Nephron (organoid): ENCODE measurements at regions not wholly inside any gene's neighbourhood (a gene's known extent, or its start where the extent isn't known, plus 50 kb on each side); places are given as distances from the start of the nearest gene placed in this dataset.

Experiments
- H3K27ac Mint-ChIP-seq, 3 experiments: 2 replicates each; pipeline ENCODE4 v1.8.0; 2020; ENCODE audit warnings: mixed read lengths in 3 of 3, mild to moderate bottlenecking in 2 of 3, moderate library complexity in 1 of 3
- H3K27me3 Mint-ChIP-seq: 2 replicates; pipeline ENCODE4 v1.8.0; 2021; ENCODE audit warnings: low read depth, mild to moderate bottlenecking, moderate library complexity, mixed read lengths
- H3K36me3 Mint-ChIP-seq: 2 replicates; pipeline ENCODE4 v1.8.0; 2020; ENCODE audit warnings: low read depth, mixed read lengths
- H3K4me1 Mint-ChIP-seq: 2 replicates; pipeline ENCODE4 v1.8.0; 2020; ENCODE audit warnings: mixed read lengths
- H3K4me3 Mint-ChIP-seq, 3 experiments: 2 replicates each; pipeline ENCODE4 v1.8.0; 2020; ENCODE audit warnings: mild to moderate bottlenecking in 3 of 3, mixed read lengths in 3 of 3, moderate library complexity in 2 of 3
- H3K9me3 Mint-ChIP-seq: 2 replicates; pipeline ENCODE4 v1.8.0; 2020; ENCODE audit warnings: mixed read lengths
- CTCF ChIP-seq, 3 experiments: fragments of 200-600 bp; sonication (generic); IDR thresholded peaks; one replicate each; pipeline ENCODE4 v1.5.0; 2021; ENCODE audit warnings: antibody characterized with exemption in 3 of 3; ENCODE audit not compliant: unreplicated experiment in 3 of 3

DNA sequence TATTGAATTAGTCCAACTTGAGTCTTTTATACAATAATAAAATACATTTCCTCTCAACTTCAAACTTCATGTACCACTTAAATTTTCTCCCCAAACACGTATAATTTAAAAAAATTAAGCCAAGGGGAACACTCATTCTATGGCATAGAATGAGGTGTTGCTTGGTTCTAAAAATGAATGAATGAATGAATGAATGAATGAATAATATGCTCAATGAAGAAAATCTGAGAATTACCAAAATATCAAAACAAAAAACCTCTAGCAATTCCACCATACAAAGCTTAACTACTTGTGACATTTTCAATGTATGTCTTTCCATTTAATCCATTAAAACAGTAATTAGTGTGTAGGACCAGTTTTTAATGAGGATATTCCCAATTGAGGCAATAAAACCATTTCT, 62.7 kb upstream of the PLAC8 start:
- TF ChIP-seq CTCF (IDR thresholded peaks at IDR 0.05; ENCODE audit: unreplicated experiment in 3 of 3): no peak
- Mint-ChIP-seq H3K27ac (no peak overlapping the region), H3K4me3 (no peak overlapping the region), H3K9me3 (no peaks in the 10 kb centered on the region), H3K4me1 (no peaks in the 10 kb centered on the region), H3K36me3 (peaks cover 4% of the 10 kb centered on the region), H3K27me3 (no peaks in the 10 kb centered on the region)

GRCh38 chr4:83174844-83175414, 60.4 kb upstream of the PLAC8 start:
- Mint-ChIP-seq H3K36me3 (no peaks in the 10 kb centered on the region), H3K27me3 (no peaks in the 10 kb centered on the region), H3K9me3 (no peaks in the 10 kb centered on the region), H3K4me3 (no peak overlapping the region), H3K27ac (no peak overlapping the region), H3K4me1 (no peaks in the 10 kb centered on the region)
- no peak for TF ChIP-seq CTCF (IDR thresholded peaks at IDR 0.05; ENCODE audit: unreplicated experiment in 3 of 3)

GRCh38 chr4:83172371-83172770, 57.8 kb upstream of the PLAC8 start:
- H3K27ac Mint-ChIP-seq: no peak overlapping the region
- no peaks in the 10 kb centered on the region for H3K36me3 Mint-ChIP-seq
- no peak for TF ChIP-seq CTCF (IDR thresholded peaks at IDR 0.05; ENCODE audit: unreplicated experiment in 3 of 3)
- H3K9me3 Mint-ChIP-seq: no peaks in the 10 kb centered on the region
- no peaks in the 10 kb centered on the region for H3K4me1 Mint-ChIP-seq
- H3K27me3 Mint-ChIP-seq: no peaks in the 10 kb centered on the region
- H3K4me3 Mint-ChIP-seq: no peak overlapping the region

DNA sequence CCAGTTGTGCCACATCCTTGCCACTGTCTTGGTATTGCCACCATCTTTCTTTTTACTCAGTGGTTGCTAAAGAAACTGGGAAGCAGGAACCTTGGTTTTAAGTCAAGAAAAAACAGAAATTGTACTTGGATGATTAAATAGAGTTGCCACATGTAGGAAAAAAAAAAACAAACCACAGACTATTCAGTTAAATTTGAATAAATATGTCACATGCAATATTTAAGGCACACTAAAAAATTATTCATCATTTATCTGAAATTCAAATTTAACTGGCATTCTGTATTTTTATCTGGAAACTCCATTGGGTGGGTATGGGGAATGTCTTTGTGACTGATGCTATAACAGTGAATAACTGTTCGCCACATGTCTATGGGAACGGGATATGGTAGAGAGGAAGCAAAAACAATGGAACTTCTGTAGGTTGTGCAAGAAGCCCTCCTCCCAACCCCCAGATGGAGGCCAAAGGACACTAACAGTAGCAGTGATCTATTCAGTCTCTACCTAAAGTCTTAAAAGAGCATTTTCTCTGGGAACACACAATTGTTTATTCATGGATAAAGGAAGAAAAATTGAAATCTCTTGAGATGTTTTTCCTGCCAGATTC, 57.0 kb upstream of the PLAC8 start:
- no peak for TF ChIP-seq CTCF (IDR thresholded peaks at IDR 0.05; ENCODE audit: unreplicated experiment in 3 of 3)
- Mint-ChIP-seq H3K36me3 (no peaks in the 10 kb centered on the region), H3K27me3 (no peaks in the 10 kb centered on the region), H3K4me1 (no peaks in the 10 kb centered on the region), H3K4me3 (no peak overlapping the region), H3K27ac (no peak overlapping the region), H3K9me3 (peaks cover 4% of the 10 kb centered on the region)

DNA sequence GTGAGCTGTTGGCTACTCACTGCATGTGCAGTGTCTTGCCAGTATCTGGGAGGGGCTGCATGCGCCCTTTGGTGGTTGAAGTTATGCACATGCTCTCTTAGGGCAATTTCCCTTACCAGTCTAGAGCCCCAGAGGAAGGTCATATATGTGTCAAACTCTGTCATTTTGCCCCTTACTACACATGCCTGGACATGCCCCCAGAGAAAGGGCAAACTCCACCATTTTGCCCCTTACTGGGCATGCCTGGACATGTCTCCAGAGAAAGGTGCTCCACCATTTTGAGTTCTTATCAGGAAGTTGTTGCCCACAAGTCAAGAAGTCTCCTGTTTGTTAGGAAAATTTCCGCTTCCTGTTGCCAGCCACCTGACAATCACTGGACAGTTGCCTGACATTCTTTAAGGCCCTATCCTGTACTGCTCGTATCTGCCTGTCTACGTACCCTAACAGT, 56.4 kb upstream of the PLAC8 start:
- Mint-ChIP-seq H3K27ac (no peak overlapping the region), H3K4me3 (no peak overlapping the region), H3K36me3 (no peaks in the 10 kb centered on the region), H3K27me3 (no peaks in the 10 kb centered on the region), H3K4me1 (no peaks in the 10 kb centered on the region), H3K9me3 (peaks cover 4% of the 10 kb centered on the region)
- TF ChIP-seq CTCF (IDR thresholded peaks at IDR 0.05; ENCODE audit: unreplicated experiment in 3 of 3): no peak
